ENCODE measurements at regions not wholly inside any gene's neighbourhood (a gene's known extent, or its start where the extent isn't known, plus 50 kb on each side); places are given as distances from the start of the nearest gene placed in this dataset.

- Mint-ChIP-seq H3K4me1 (ENCODE audit: insufficient read depth, unreplicated experiment) (no peaks in the 10 kb centered on the region), H3K9me3 (ENCODE audit: unreplicated experiment) (peaks cover 11% of the 10 kb centered on the region), H3K4me3 (ENCODE audit: unreplicated experiment) (no peak overlapping the region), H3K27me3 (ENCODE audit: insufficient read depth, unreplicated experiment) (no peaks in the 10 kb centered on the region), H3K27ac (ENCODE audit: low read depth, unreplicated experiment) (no peak overlapping the region), H3K36me3 (ENCODE audit: insufficient read depth, unreplicated experiment) (no peaks in the 10 kb centered on the region)
- intact Hi-C loops (cut with micrococcal nuclease), result no loop called here
- ChIA-PET POLR2A (no interaction called here), CTCF (interaction anchor here (0.6 to 1.1 kb wide), 2 partner anchors 9 to 1474 kb away, joined by 3 read pairs; no protein-coding TSS in a partner anchor)
- DNase-seq (ENCODE audit: unreplicated experiment), result no peak
- TF ChIP-seq, protein P1, sequence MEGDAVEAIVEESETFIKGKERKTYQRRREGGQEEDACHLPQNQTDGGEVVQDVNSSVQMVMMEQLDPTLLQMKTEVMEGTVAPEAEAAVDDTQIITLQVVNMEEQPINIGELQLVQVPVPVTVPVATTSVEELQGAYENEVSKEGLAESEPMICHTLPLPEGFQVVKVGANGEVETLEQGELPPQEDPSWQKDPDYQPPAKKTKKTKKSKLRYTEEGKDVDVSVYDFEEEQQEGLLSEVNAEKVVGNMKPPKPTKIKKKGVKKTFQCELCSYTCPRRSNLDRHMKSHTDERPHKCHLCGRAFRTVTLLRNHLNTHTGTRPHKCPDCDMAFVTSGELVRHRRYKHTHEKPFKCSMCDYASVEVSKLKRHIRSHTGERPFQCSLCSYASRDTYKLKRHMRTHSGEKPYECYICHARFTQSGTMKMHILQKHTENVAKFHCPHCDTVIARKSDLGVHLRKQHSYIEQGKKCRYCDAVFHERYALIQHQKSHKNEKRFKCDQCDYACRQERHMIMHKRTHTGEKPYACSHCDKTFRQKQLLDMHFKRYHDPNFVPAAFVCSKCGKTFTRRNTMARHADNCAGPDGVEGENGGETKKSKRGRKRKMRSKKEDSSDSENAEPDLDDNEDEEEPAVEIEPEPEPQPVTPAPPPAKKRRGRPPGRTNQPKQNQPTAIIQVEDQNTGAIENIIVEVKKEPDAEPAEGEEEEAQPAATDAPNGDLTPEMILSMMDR (IDR thresholded peaks at IDR 0.05; ENCODE audit: unreplicated experiment), result no peak
- no TSS peak for BruUV-seq (replicated peaks)
Observed at GRCh38 chr9:25904701-25905100, 226.5 kb upstream of the TUSC1 start.

- no peak for DNase-seq (ENCODE audit: unreplicated experiment)
- Mint-ChIP-seq H3K27ac (ENCODE audit: low read depth, unreplicated experiment) (no peak overlapping the region), H3K4me3 (ENCODE audit: unreplicated experiment) (no peak overlapping the region), H3K36me3 (ENCODE audit: insufficient read depth, unreplicated experiment) (no peaks in the 10 kb centered on the region), H3K27me3 (ENCODE audit: insufficient read depth, unreplicated experiment) (no peaks in the 10 kb centered on the region), H3K9me3 (ENCODE audit: unreplicated experiment) (peaks cover 20% of the 10 kb centered on the region), H3K4me1 (ENCODE audit: insufficient read depth, unreplicated experiment) (no peaks in the 10 kb centered on the region)
- TF ChIP-seq, protein P1 (IDR thresholded peaks at IDR 0.05; ENCODE audit: unreplicated experiment), result no peak
- ChIA-PET CTCF (interaction anchor here (0.6 kb wide), 1 partner anchor 27 kb away, joined by 3 read pairs; no protein-coding TSS in a partner anchor), POLR2A (interaction anchor here (0.6 kb wide), 1 partner anchor 12 kb away, joined by 3 read pairs; no protein-coding TSS in a partner anchor)
- intact Hi-C loops (cut with micrococcal nuclease), result no loop called here
- BruUV-seq (replicated peaks), result no TSS peak
Observed at GRCh38 chr9:25891527-25891926, 213.3 kb upstream of the TUSC1 start.

GRCh38 chr9:25889661-25890060, 211.4 kb upstream of the TUSC1 start:
- H3K4me1 Mint-ChIP-seq (ENCODE audit: insufficient read depth, unreplicated experiment), result no peaks in the 10 kb centered on the region
- no peak overlapping the region for H3K4me3 Mint-ChIP-seq (ENCODE audit: unreplicated experiment)
- H3K9me3 Mint-ChIP-seq (ENCODE audit: unreplicated experiment), result peaks cover 20% of the 10 kb centered on the region
- no peak for DNase-seq (ENCODE audit: unreplicated experiment)
- H3K36me3 Mint-ChIP-seq (ENCODE audit: insufficient read depth, unreplicated experiment), result no peaks in the 10 kb centered on the region
- POLR2A ChIA-PET, result no interaction called here
- H3K27me3 Mint-ChIP-seq (ENCODE audit: insufficient read depth, unreplicated experiment), result no peaks in the 10 kb centered on the region
- TF ChIP-seq, protein P1 (IDR thresholded peaks at IDR 0.05; ENCODE audit: unreplicated experiment), result no peak
- BruUV-seq (replicated peaks), result no TSS peak
- no peak overlapping the region for H3K27ac Mint-ChIP-seq (ENCODE audit: low read depth, unreplicated experiment)
- CTCF ChIA-PET, result interaction anchor here (0.5 to 0.7 kb wide), 2 partner anchors 73 to 182 kb away, joined by 3 read pairs; no protein-coding TSS in a partner anchor
- intact Hi-C loops (cut with micrococcal nuclease), result no loop called here

DNA sequence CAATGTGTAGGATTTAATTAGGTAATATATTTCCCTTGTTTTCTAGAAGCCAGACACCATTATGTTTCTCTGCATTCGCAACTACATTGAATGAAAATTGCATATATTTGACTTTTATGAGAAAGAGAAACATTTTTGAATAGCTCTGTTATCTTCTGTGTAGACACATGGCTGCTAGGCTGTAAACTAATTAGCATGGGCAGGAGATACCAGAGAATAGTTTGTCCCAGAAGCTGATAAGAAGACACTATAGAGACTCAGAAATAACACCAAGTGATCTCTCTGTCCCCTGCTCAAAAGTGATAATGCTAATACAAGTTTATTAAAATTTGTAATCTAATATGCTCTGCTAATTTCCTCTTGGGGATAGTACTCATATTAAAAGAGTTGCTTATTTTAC, 198.0 kb upstream of the TUSC1 start:
- ChIA-PET POLR2A (no interaction called here), CTCF (no interaction called here)
- Mint-ChIP-seq H3K27me3 (ENCODE audit: insufficient read depth, unreplicated experiment) (no peaks in the 10 kb centered on the region), H3K4me3 (ENCODE audit: unreplicated experiment) (no peak overlapping the region), H3K36me3 (ENCODE audit: insufficient read depth, unreplicated experiment) (peaks cover 7% of the 10 kb centered on the region), H3K4me1 (ENCODE audit: insufficient read depth, unreplicated experiment) (no peaks in the 10 kb centered on the region), H3K9me3 (ENCODE audit: unreplicated experiment) (peaks cover 18% of the 10 kb centered on the region), H3K27ac (ENCODE audit: low read depth, unreplicated experiment) (no peak overlapping the region)
- no peak for DNase-seq (ENCODE audit: unreplicated experiment)
- intact Hi-C loops (cut with micrococcal nuclease), result no loop called here
- TF ChIP-seq, protein P1 (IDR thresholded peaks at IDR 0.05; ENCODE audit: unreplicated experiment), result no peak
- no TSS peak for BruUV-seq (replicated peaks)

All from MCF 10A (cell line).